ENCODE measurements at regions not wholly inside any gene's neighbourhood (a gene's known extent, or its start where the extent isn't known, plus 50 kb on each side); places are given as distances from the start of the nearest gene placed in this dataset.

GRCh38 chr15:68003297-68003696 lies 50.8 kb upstream of the PIAS1 start:
- TF ChIP-seq POLR2A (IDR thresholded peaks at IDR 0.05; ENCODE audit: low read length) (no peak), GATA1 (IDR thresholded peaks at IDR 0.05; ENCODE audit: low read depth, low read length) (no peak)

All from erythroblast (primary cell).